Astrocyte of the spinal cord (primary cell): ENCODE measurements at regions not wholly inside any gene's neighbourhood (a gene's known extent, or its start where the extent isn't known, plus 50 kb on each side); places are given as distances from the start of the nearest gene placed in this dataset.

Experiments used
- DNase-seq: peaks from one replicate; pipeline ENCODE4 v3.0.0; 2011; ENCODE audit warnings: low read depth, low spot score
- H3K4me3 ChIP-seq: 2 replicates; pipeline ENCODE4 v1.5.1; 2011; ENCODE audit warnings: low read depth, mild to moderate bottlenecking, low read length, moderate library complexity
- CTCF ChIP-seq: IDR thresholded peaks from 2 replicates; pipeline ENCODE4 v1.5.1; 2012; ENCODE audit warnings: low read depth, mild to moderate bottlenecking, low read length, inconsistent platforms
- in situ Hi-C: cut with HindIII; loops from 2 replicates; pipeline ENCODE4 v1.10.0; 2017; ENCODE audit warnings: low sequenced_read_pairs

GRCh38 chr2:34311816-34312215 lies 712.7 kb upstream of the FAM98A start:
- no peak overlapping the region for H3K4me3 ChIP-seq
- no peak for TF ChIP-seq CTCF
- no peak for DNase-seq
- in situ Hi-C loops = no loop called here

GRCh38 chr2:34308140-34308539 lies 709.0 kb upstream of the FAM98A start:
- no peak for DNase-seq
- in situ Hi-C loops = no loop called here
- TF ChIP-seq CTCF = no peak
- H3K4me3 ChIP-seq = no peak overlapping the region

GRCh38 chr2:34307636-34308035 lies 708.5 kb upstream of the FAM98A start:
- TF ChIP-seq CTCF = no peak
- H3K4me3 ChIP-seq = no peak overlapping the region
- DNase-seq = no peak
- in situ Hi-C loops = no loop called here

DNA sequence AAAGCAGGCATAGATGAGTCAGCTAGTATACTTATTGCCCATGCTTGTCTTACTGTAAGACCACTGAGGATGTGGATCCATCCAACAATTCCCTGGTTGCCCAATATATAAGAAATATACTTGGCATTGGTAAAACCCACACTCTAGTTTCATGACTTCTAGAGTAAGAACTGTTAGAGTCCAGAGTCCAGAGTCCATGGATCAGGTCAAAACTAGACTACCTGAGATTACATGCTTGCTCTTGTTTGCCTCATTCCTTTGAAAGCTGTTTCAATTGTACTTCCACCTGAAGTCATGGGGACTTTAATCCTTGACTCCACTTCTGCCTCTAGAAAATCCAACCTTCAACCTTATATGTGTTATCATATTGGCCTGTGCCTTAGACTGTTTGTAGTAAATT lies 707.6 kb upstream of the FAM98A start:
- in situ Hi-C loops = no loop called here
- DNase-seq = no peak
- H3K4me3 ChIP-seq = no peak overlapping the region
- no peak for TF ChIP-seq CTCF

DNA sequence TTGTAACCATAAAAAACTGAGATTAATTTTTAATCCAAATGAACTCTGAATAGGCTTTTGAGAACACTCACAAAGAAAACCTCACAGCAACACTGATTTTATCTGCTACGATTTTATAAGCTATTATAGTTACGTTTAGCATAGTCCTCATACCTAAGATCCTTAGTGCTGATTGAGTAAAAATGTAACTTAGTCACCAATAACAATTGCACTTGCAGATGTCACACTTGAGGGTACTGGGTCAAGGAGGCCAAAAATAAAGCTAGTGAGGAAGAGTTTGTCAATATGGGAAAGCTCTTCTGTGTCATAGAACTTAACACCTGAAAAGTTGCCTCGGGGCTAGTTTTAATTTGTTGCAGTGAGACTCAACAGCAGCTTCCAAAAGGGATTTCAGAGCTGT lies 706.5 kb upstream of the FAM98A start:
- no peak for DNase-seq
- in situ Hi-C loops = no loop called here
- no peak for TF ChIP-seq CTCF
- H3K4me3 ChIP-seq = no peak overlapping the region

DNA sequence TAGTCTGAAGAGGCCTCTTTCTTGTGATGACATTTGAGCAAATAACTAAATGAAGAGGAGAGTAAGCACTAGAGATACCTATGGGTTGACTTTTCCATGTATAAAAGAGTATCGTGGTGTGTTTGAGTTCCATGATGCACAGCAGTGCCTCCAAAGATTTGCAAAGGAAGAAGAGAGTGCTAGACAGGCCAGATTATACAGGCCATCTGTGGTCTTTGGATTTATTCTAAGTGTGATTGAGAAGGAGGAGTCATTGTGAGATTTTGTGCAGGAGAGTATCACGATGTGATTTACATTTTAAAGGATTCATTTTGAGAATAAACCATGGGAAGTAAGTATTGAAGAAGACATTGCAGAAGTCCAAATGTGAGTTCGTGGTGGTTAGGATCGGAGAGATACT lies 695.9 kb upstream of the FAM98A start:
- TF ChIP-seq CTCF = no peak
- no peak for DNase-seq
- in situ Hi-C loops = no loop called here
- no peak overlapping the region for H3K4me3 ChIP-seq

- no peak for TF ChIP-seq CTCF
- no peak overlapping the region for H3K4me3 ChIP-seq
- in situ Hi-C loops = no loop called here
- DNase-seq = no peak
Measured at GRCh38 chr2:34291076-34291475, 692.0 kb upstream of the FAM98A start.
